ENCODE measurements at regions not wholly inside any gene's neighbourhood (a gene's known extent, or its start where the extent isn't known, plus 50 kb on each side); places are given as distances from the start of the nearest gene placed in this dataset.

- H3K27me3 Mint-ChIP-seq: no peaks in the 10 kb centered on the region
- H3K9me3 Mint-ChIP-seq: no peaks in the 10 kb centered on the region
- no peak overlapping the region for H3K4me3 Mint-ChIP-seq
- peaks cover 35% of the 10 kb centered on the region for H3K4me1 Mint-ChIP-seq
- H3K36me3 Mint-ChIP-seq: no peaks in the 10 kb centered on the region
- H3K27ac Mint-ChIP-seq: no peak overlapping the region
- no peak for ATAC-seq
These were observed 432.1 kb downstream of the LPIN1 start for GRCh38 chr2:12178289-12179080.

GRCh38 chr2:12180031-12180430 lies 433.6 kb downstream of the LPIN1 start:
- ATAC-seq: no peak
- no peak overlapping the region for H3K27ac Mint-ChIP-seq
- no peak overlapping the region for H3K4me3 Mint-ChIP-seq
- H3K9me3 Mint-ChIP-seq: no peaks in the 10 kb centered on the region
- peaks cover 34% of the 10 kb centered on the region for H3K4me1 Mint-ChIP-seq
- H3K36me3 Mint-ChIP-seq: no peaks in the 10 kb centered on the region
- no peaks in the 10 kb centered on the region for H3K27me3 Mint-ChIP-seq

GRCh38 chr2:12183032-12183645 lies 436.7 kb downstream of the LPIN1 start:
- no peak for ATAC-seq
- Mint-ChIP-seq H3K27me3 (no peaks in the 10 kb centered on the region), H3K4me1 (peaks cover 6% of the 10 kb centered on the region), H3K9me3 (no peaks in the 10 kb centered on the region), H3K4me3 (no peak overlapping the region), H3K36me3 (no peaks in the 10 kb centered on the region), H3K27ac (no peak overlapping the region)

GRCh38 chr2:12192762-12193161 lies 446.3 kb downstream of the LPIN1 start:
- Mint-ChIP-seq H3K9me3 (peaks cover 8% of the 10 kb centered on the region), H3K4me1 (peaks cover 17% of the 10 kb centered on the region), H3K27me3 (no peaks in the 10 kb centered on the region), H3K4me3 (no peak overlapping the region), H3K36me3 (peaks cover 9% of the 10 kb centered on the region), H3K27ac (no peak overlapping the region)
- ATAC-seq: no peak

- Mint-ChIP-seq H3K4me1 (peaks cover 17% of the 10 kb centered on the region), H3K27me3 (no peaks in the 10 kb centered on the region), H3K27ac (no peak overlapping the region), H3K4me3 (no peak overlapping the region), H3K9me3 (peaks cover 8% of the 10 kb centered on the region), H3K36me3 (peaks cover 14% of the 10 kb centered on the region)
- no peak for ATAC-seq
These were observed 448.5 kb downstream of the LPIN1 start for GRCh38 chr2:12194968-12195367.

- peak; percentile 89 for ATAC-seq
- peaks cover 17% of the 10 kb centered on the region for H3K4me1 Mint-ChIP-seq
These were observed 450.1 kb downstream of the LPIN1 start for GRCh38 chr2:12196495-12196894.

GRCh38 chr2:12197133-12197532 lies 450.7 kb downstream of the LPIN1 start:
- no peak overlapping the region for H3K27ac Mint-ChIP-seq
- peaks cover 14% of the 10 kb centered on the region for H3K36me3 Mint-ChIP-seq
- peaks cover 8% of the 10 kb centered on the region for H3K9me3 Mint-ChIP-seq
- ATAC-seq: no peak
- no peaks in the 10 kb centered on the region for H3K27me3 Mint-ChIP-seq
- H3K4me3 Mint-ChIP-seq: no peak overlapping the region
- H3K4me1 Mint-ChIP-seq: peaks cover 17% of the 10 kb centered on the region

More at GRCh38 chr2:12196495-12196894, 450.1 kb downstream of the LPIN1 start:
- H3K36me3 Mint-ChIP-seq: peaks cover 14% of the 10 kb centered on the region
- no peaks in the 10 kb centered on the region for H3K27me3 Mint-ChIP-seq
- H3K27ac Mint-ChIP-seq: no peak overlapping the region
- H3K4me3 Mint-ChIP-seq: no peak overlapping the region
- peaks cover 8% of the 10 kb centered on the region for H3K9me3 Mint-ChIP-seq

- H3K9me3 Mint-ChIP-seq: peaks cover 18% of the 10 kb centered on the region
- no peaks in the 10 kb centered on the region for H3K27me3 Mint-ChIP-seq
- no peak overlapping the region for H3K4me3 Mint-ChIP-seq
- H3K36me3 Mint-ChIP-seq: peaks cover 27% of the 10 kb centered on the region
- H3K4me1 Mint-ChIP-seq: peaks cover 11% of the 10 kb centered on the region
- H3K27ac Mint-ChIP-seq: no peak overlapping the region
- no peak for ATAC-seq
These were observed 453.2 kb downstream of the LPIN1 start for GRCh38 chr2:12199491-12200211.

- Mint-ChIP-seq H3K36me3 (peaks cover 27% of the 10 kb centered on the region), H3K4me1 (peaks cover 7% of the 10 kb centered on the region), H3K27ac (no peak overlapping the region), H3K9me3 (peaks cover 19% of the 10 kb centered on the region), H3K27me3 (no peaks in the 10 kb centered on the region), H3K4me3 (no peak overlapping the region)
- ATAC-seq: no peak
These were observed 454.9 kb downstream of the LPIN1 start for GRCh38 chr2:12201369-12201768.

GRCh38 chr2:12202313-12203075 lies 456.1 kb downstream of the LPIN1 start:
- Mint-ChIP-seq H3K36me3 (peaks cover 18% of the 10 kb centered on the region), H3K27ac (no peak overlapping the region), H3K27me3 (no peaks in the 10 kb centered on the region), H3K4me3 (no peak overlapping the region), H3K9me3 (peaks cover 13% of the 10 kb centered on the region), H3K4me1 (no peaks in the 10 kb centered on the region)
- ATAC-seq: no peak

GRCh38 chr2:12203528-12203927 lies 457.1 kb downstream of the LPIN1 start:
- Mint-ChIP-seq H3K27ac (no peak overlapping the region), H3K36me3 (peaks cover 13% of the 10 kb centered on the region), H3K27me3 (no peaks in the 10 kb centered on the region), H3K9me3 (peaks cover 13% of the 10 kb centered on the region), H3K4me1 (no peaks in the 10 kb centered on the region), H3K4me3 (no peak overlapping the region)
- no peak for ATAC-seq

GRCh38 chr2:12205086-12205485 lies 458.7 kb downstream of the LPIN1 start:
- H3K4me3 Mint-ChIP-seq: no peak overlapping the region
- no peak overlapping the region for H3K27ac Mint-ChIP-seq

GRCh38 chr2:12207491-12207890 lies 461.1 kb downstream of the LPIN1 start:
- no peak overlapping the region for H3K4me3 Mint-ChIP-seq
- peaks cover 13% of the 10 kb centered on the region for H3K9me3 Mint-ChIP-seq
- H3K36me3 Mint-ChIP-seq: peaks cover 13% of the 10 kb centered on the region
- ATAC-seq: no peak
- H3K4me1 Mint-ChIP-seq: no peaks in the 10 kb centered on the region
- no peak overlapping the region for H3K27ac Mint-ChIP-seq
- no peaks in the 10 kb centered on the region for H3K27me3 Mint-ChIP-seq

More at GRCh38 chr2:12205086-12205485, 458.7 kb downstream of the LPIN1 start:
- no peak for ATAC-seq
- H3K4me1 Mint-ChIP-seq: no peaks in the 10 kb centered on the region
- peaks cover 13% of the 10 kb centered on the region for H3K36me3 Mint-ChIP-seq
- H3K9me3 Mint-ChIP-seq: peaks cover 13% of the 10 kb centered on the region
- H3K27me3 Mint-ChIP-seq: no peaks in the 10 kb centered on the region

GRCh38 chr2:12210016-12210933 lies 463.8 kb downstream of the LPIN1 start:
- no peaks in the 10 kb centered on the region for H3K9me3 Mint-ChIP-seq
- no peak overlapping the region for H3K4me3 Mint-ChIP-seq
- no peaks in the 10 kb centered on the region for H3K4me1 Mint-ChIP-seq
- no peaks in the 10 kb centered on the region for H3K36me3 Mint-ChIP-seq
- no peaks in the 10 kb centered on the region for H3K27me3 Mint-ChIP-seq
- ATAC-seq: no peak
- no peak overlapping the region for H3K27ac Mint-ChIP-seq
